ENCODE measurements at regions not wholly inside any gene's neighbourhood (a gene's known extent, or its start where the extent isn't known, plus 50 kb on each side); places are given as distances from the start of the nearest gene placed in this dataset.

- no peak for TF ChIP-seq POLR2A (IDR thresholded peaks at IDR 0.05; ENCODE audit: low read depth, low read length)
- TF ChIP-seq POLR2AphosphoS5 (IDR thresholded peaks at IDR 0.05; ENCODE audit: low read depth, low read length) = no peak
- no peak for TF ChIP-seq TAF1 (IDR thresholded peaks at IDR 0.05; ENCODE audit: borderline replicate concordance, low read depth, low read length)
- FAIRE-seq = no peak
Observed at GRCh38 chr5:101917166-101917565, 378.9 kb downstream of the SLCO4C1 start.

GRCh38 chr5:101915554-101915953, 380.5 kb downstream of the SLCO4C1 start:
- TF ChIP-seq TAF1 (IDR thresholded peaks at IDR 0.05; ENCODE audit: borderline replicate concordance, low read depth, low read length) (no peak), POLR2AphosphoS5 (IDR thresholded peaks at IDR 0.05; ENCODE audit: low read depth, low read length) (no peak), POLR2A (IDR thresholded peaks at IDR 0.05; ENCODE audit: low read depth, low read length) (no peak)
- no peak for DNase-seq (ENCODE audit: insufficient read length)
- no peak for FAIRE-seq

More at GRCh38 chr5:101917166-101917565, 378.9 kb downstream of the SLCO4C1 start:
- no peak for DNase-seq (ENCODE audit: insufficient read length)

DNA sequence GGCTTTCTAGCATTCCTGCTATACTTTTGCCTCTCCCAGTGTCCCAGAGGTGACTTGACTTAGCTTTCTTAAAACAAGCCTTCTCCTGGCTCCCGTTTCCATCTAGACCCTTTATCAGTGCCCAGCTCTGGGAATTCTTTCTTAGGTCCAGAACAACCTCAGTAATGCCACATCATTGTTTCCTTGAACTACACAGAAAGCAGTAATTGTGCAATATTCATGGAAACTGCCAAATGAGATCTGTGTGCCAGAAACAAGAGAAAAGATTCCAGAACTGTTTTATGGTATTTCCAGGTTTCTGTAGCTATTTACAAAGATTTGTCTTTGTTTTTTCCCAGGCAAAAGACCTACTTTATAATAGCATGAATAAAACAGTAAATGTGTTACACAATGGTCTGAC, 391.3 kb downstream of the SLCO4C1 start:
- DNase-seq (ENCODE audit: insufficient read length) (no peak), FAIRE-seq (no peak)
- TF ChIP-seq POLR2AphosphoS5 (IDR thresholded peaks at IDR 0.05; ENCODE audit: low read depth, low read length) (no peak), TAF1 (IDR thresholded peaks at IDR 0.05; ENCODE audit: borderline replicate concordance, low read depth, low read length) (no peak), POLR2A (IDR thresholded peaks at IDR 0.05; ENCODE audit: low read depth, low read length) (no peak)

DNA sequence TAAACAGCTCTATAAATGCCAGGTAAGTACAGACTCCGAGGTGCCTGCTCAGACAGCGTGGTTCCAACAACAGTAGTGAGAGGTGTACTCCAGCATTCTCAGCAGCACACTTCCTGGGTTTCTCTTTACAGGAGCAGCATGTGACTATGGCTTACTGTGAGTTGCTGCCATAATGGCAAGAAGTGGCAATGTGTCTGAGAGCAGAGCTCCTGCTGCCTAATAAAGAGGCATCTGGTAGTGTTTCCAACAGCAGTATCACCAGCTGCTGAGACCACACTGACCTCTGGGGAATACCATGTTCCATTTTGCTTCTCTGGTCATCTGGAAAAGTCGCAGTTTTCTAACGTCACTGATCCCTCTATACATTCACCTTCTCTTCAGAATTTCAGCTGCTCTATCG, 398.2 kb downstream of the SLCO4C1 start:
- FAIRE-seq (no peak), DNase-seq (ENCODE audit: insufficient read length) (no peak)
- no peak for TF ChIP-seq POLR2AphosphoS5 (IDR thresholded peaks at IDR 0.05; ENCODE audit: low read depth, low read length)
- TF ChIP-seq TAF1 (IDR thresholded peaks at IDR 0.05; ENCODE audit: borderline replicate concordance, low read depth, low read length) = no peak
- no peak for TF ChIP-seq POLR2A (IDR thresholded peaks at IDR 0.05; ENCODE audit: low read depth, low read length)

DNA sequence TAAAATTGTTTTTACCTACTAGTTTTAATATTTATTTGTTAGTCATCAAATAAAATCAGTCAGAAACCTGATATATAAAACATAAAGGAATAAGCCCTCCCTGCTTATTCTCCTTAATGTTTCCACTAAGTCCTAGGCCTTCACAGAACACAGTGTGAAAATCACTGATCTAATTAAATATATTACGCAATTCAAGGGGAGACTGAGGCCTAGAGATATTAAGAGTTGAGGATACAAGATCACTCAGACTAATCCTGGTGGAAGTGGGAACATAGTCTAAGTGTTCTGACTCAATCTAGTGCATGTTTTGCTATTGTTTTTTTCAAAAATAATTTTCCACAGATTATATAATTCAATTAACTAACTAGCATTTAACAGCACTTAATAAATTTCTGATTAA, 401.1 kb downstream of the SLCO4C1 start:
- no peak for TF ChIP-seq TAF1 (IDR thresholded peaks at IDR 0.05; ENCODE audit: borderline replicate concordance, low read depth, low read length)
- no peak for TF ChIP-seq POLR2AphosphoS5 (IDR thresholded peaks at IDR 0.05; ENCODE audit: low read depth, low read length)
- TF ChIP-seq POLR2A (IDR thresholded peaks at IDR 0.05; ENCODE audit: low read depth, low read length) = no peak
- FAIRE-seq (no peak), DNase-seq (ENCODE audit: insufficient read length) (no peak)

GRCh38 chr5:101878190-101878589, 417.9 kb downstream of the SLCO4C1 start:
- DNase-seq (ENCODE audit: insufficient read length) (no peak), FAIRE-seq (no peak)
- TF ChIP-seq POLR2AphosphoS5 (IDR thresholded peaks at IDR 0.05; ENCODE audit: low read depth, low read length) = no peak
- no peak for TF ChIP-seq POLR2A (IDR thresholded peaks at IDR 0.05; ENCODE audit: low read depth, low read length)
- no peak for TF ChIP-seq TAF1 (IDR thresholded peaks at IDR 0.05; ENCODE audit: borderline replicate concordance, low read depth, low read length)

GRCh38 chr5:101877451-101877850, 418.6 kb downstream of the SLCO4C1 start:
- FAIRE-seq (no peak), DNase-seq (ENCODE audit: insufficient read length) (no peak)
- no peak for TF ChIP-seq POLR2A (IDR thresholded peaks at IDR 0.05; ENCODE audit: low read depth, low read length)
- TF ChIP-seq POLR2AphosphoS5 (IDR thresholded peaks at IDR 0.05; ENCODE audit: low read depth, low read length) = no peak
- no peak for TF ChIP-seq TAF1 (IDR thresholded peaks at IDR 0.05; ENCODE audit: borderline replicate concordance, low read depth, low read length)

DNA sequence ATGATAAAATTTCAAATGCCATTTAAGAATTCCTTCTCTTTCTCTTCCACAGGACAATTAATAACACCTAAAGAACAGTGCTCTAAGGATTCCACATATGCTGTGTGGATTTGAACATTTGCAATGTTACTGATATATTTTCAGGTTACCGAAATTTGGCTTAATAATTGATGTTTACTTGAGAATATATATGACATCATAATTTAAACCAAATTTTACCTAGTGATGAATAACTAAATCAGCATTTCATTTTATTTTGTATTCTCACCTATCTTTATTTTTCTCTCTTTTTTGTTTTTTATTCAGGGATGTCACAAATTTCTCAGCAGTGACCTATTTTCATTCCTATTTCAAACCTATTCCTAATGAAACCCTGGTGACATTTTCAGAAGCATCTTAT, 429.6 kb downstream of the SLCO4C1 start:
- FAIRE-seq = no peak
- TF ChIP-seq TAF1 (IDR thresholded peaks at IDR 0.05; ENCODE audit: borderline replicate concordance, low read depth, low read length) (no peak), POLR2A (IDR thresholded peaks at IDR 0.05; ENCODE audit: low read depth, low read length) (no peak), POLR2AphosphoS5 (IDR thresholded peaks at IDR 0.05; ENCODE audit: low read depth, low read length) (no peak)
- no peak for DNase-seq (ENCODE audit: insufficient read length)

DNA sequence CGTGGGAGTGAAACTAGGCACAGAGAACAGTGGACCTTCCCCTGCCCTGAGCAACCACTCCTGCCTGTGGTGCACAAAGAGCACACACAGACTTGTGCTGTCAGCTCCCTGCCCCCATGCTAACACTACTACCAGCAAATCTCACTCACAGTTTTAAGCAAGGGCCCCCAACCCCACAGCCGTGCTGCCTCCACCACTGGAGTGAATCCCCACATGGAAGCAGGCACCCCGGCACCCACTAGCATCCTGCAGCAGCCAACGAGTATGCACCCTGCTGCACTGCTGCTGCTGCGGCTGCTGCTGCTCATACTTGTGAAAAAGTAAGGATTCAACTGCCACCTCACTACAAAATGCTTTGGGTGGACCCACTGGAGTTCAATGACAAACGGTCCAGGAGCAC, 435.5 kb downstream of the SLCO4C1 start:
- TF ChIP-seq POLR2AphosphoS5 (IDR thresholded peaks at IDR 0.05; ENCODE audit: low read depth, low read length) (no peak), POLR2A (IDR thresholded peaks at IDR 0.05; ENCODE audit: low read depth, low read length) (no peak), TAF1 (IDR thresholded peaks at IDR 0.05; ENCODE audit: borderline replicate concordance, low read depth, low read length) (no peak)
- no peak for DNase-seq (ENCODE audit: insufficient read length)
- FAIRE-seq = no peak

DNA sequence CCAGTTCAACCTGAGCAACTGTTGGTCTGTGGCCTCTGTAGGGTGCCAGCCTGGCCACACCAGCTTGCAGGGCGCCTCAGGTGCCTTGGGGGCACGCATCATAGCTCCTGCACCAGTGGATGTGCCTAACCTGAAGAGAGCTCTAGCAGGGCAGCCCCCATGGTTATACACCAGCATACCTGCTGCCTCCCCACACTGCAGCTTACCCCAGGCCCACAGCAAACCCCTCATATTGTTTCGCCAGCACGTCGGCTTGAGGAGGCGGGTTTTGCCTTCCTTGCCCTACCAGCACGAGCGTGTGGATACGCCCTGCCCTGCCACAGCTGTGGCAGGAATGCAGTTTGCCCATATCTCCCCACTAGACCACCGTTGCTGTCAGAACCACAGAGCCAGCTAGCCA, 435.9 kb downstream of the SLCO4C1 start:
- DNase-seq (ENCODE audit: insufficient read length) (no peak), FAIRE-seq (no peak)
- TF ChIP-seq TAF1 (IDR thresholded peaks at IDR 0.05; ENCODE audit: borderline replicate concordance, low read depth, low read length) = no peak
- TF ChIP-seq POLR2A (IDR thresholded peaks at IDR 0.05; ENCODE audit: low read depth, low read length) = no peak
- TF ChIP-seq POLR2AphosphoS5 (IDR thresholded peaks at IDR 0.05; ENCODE audit: low read depth, low read length) = no peak

DNA sequence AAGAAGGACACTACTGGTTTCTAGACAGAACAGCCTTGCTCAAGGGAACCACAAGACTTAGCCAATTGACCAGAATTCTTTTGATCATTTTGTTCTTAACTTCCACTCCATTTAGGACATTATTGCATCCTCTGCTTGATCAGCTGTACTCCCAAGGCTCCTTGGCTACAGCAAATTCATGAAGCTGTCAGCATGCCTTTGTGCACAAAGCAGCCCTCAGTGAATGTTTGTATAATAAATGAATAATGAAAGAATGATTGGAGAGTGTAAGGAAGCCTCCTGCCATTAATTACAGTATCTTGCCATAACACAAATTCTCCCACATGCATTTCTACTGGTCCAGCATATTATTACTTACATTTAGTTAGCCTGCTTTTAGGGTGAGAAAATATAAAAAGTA, 449.6 kb downstream of the SLCO4C1 start:
- TF ChIP-seq POLR2A (IDR thresholded peaks at IDR 0.05; ENCODE audit: low read depth, low read length) = no peak
- DNase-seq (ENCODE audit: insufficient read length) (no peak), FAIRE-seq (no peak)

DNA sequence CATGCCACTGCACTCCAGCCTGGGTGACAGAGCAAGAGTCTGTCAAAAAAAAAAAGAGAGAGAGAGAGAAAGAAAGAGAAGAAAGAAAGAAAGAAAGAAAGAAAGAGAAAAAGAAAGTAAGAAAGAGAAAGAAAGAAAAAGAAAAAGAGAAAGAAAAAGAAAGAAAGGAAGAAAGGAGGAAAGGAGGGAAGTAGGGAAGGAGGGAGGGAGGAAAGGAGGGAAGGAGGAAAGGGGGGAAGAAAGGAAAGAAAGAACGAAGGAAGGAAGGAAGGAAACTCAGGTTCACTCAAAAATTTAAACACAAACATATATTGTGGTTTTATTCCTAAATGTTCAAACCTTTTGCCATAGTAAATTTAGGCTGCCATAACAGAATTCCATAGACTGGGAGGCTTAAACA, 453.0 kb downstream of the SLCO4C1 start:
- no peak for TF ChIP-seq POLR2A (IDR thresholded peaks at IDR 0.05; ENCODE audit: low read depth, low read length)
- TF ChIP-seq POLR2AphosphoS5 (IDR thresholded peaks at IDR 0.05; ENCODE audit: low read depth, low read length) = no peak
- TF ChIP-seq TAF1 (IDR thresholded peaks at IDR 0.05; ENCODE audit: borderline replicate concordance, low read depth, low read length) = no peak
- FAIRE-seq = no peak
- no peak for DNase-seq (ENCODE audit: insufficient read length)

GRCh38 chr5:101838435-101838834, 457.6 kb downstream of the SLCO4C1 start:
- no peak for DNase-seq (ENCODE audit: insufficient read length)

More at GRCh38 chr5:101838435-101838834, 457.6 kb downstream of the SLCO4C1 start:
- TF ChIP-seq POLR2AphosphoS5 (IDR thresholded peaks at IDR 0.05; ENCODE audit: low read depth, low read length) (no peak), TAF1 (IDR thresholded peaks at IDR 0.05; ENCODE audit: borderline replicate concordance, low read depth, low read length) (no peak), POLR2A (IDR thresholded peaks at IDR 0.05; ENCODE audit: low read depth, low read length) (no peak)
- FAIRE-seq = no peak
